ENCODE measurements at regions not wholly inside any gene's neighbourhood (a gene's known extent, or its start where the extent isn't known, plus 50 kb on each side); places are given as distances from the start of the nearest gene placed in this dataset.

- 48 to 49% methylated on average over 6 of the region's 6 CpGs for WGBS, 2 donors
- Histone ChIP-seq H3K4me3 (no peak overlapping the region), H3K4me1 (ENCODE audit: control insufficient read depth in 5 of 5, insufficient read depth in 5 of 5, low read length in 5 of 5) (peaks cover 0 to 9% (median 1%) of the 10 kb centered on the region in 5 donors), H3K9me3 (ENCODE audit: control insufficient read depth in 4 of 4, insufficient read depth in 3 of 4, low read length in 3 of 4) (no peaks in the 10 kb centered on the region), H3K27ac (ENCODE audit: low read depth in 1 of 2, low read length in 1 of 2) (no peak overlapping the region), H3K27me3 (ENCODE audit: control insufficient read depth in 3 of 3, insufficient read depth in 3 of 3, low read length in 2 of 3) (no peaks in the 10 kb centered on the region), H3K9ac (ENCODE audit: insufficient read depth in 1 of 2, low read length in 2 of 2) (no peak overlapping the region), H3K36me3 (ENCODE audit: control insufficient read depth in 4 of 4, insufficient read depth in 4 of 4, low read length in 4 of 4) (no peaks in the 10 kb centered on the region)
- TF ChIP-seq, protein P1, sequence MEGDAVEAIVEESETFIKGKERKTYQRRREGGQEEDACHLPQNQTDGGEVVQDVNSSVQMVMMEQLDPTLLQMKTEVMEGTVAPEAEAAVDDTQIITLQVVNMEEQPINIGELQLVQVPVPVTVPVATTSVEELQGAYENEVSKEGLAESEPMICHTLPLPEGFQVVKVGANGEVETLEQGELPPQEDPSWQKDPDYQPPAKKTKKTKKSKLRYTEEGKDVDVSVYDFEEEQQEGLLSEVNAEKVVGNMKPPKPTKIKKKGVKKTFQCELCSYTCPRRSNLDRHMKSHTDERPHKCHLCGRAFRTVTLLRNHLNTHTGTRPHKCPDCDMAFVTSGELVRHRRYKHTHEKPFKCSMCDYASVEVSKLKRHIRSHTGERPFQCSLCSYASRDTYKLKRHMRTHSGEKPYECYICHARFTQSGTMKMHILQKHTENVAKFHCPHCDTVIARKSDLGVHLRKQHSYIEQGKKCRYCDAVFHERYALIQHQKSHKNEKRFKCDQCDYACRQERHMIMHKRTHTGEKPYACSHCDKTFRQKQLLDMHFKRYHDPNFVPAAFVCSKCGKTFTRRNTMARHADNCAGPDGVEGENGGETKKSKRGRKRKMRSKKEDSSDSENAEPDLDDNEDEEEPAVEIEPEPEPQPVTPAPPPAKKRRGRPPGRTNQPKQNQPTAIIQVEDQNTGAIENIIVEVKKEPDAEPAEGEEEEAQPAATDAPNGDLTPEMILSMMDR (IDR thresholded peaks at IDR 0.05; ENCODE audit: control extremely low read depth, extremely low read depth): no peak
- DNase-seq (no peak), ATAC-seq (ENCODE audit: insufficient read depth, low FRiP score) (no peak)
Observed at GRCh38 chr6:25175196-25175595, 104.0 kb upstream of the CARMIL1 start.

- ATAC-seq (ENCODE audit: insufficient read depth, low FRiP score): no peak
- H3K9ac ChIP-seq (ENCODE audit: insufficient read depth in 1 of 2, low read length in 2 of 2): no peak overlapping the region
- no peaks in the 10 kb centered on the region for H3K36me3 ChIP-seq (ENCODE audit: control insufficient read depth in 4 of 4, insufficient read depth in 4 of 4, low read length in 4 of 4)
- H3K9me3 ChIP-seq (ENCODE audit: control insufficient read depth in 4 of 4, insufficient read depth in 3 of 4, low read length in 3 of 4): no peaks in the 10 kb centered on the region
- no peak overlapping the region for H3K27ac ChIP-seq (ENCODE audit: low read depth in 1 of 2, low read length in 1 of 2)
- H3K27me3 ChIP-seq (ENCODE audit: control insufficient read depth in 3 of 3, insufficient read depth in 3 of 3, low read length in 2 of 3): no peaks in the 10 kb centered on the region
- no peak for DNase-seq
- peaks cover 0 to 9% (median 1%) of the 10 kb centered on the region in 5 donors for H3K4me1 ChIP-seq (ENCODE audit: control insufficient read depth in 5 of 5, insufficient read depth in 5 of 5, low read length in 5 of 5)
- WGBS, 2 donors: 43 to 61% methylated on average over 2 of the region's 2 CpGs
- H3K4me3 ChIP-seq: no peak overlapping the region
- TF ChIP-seq, protein P1 (IDR thresholded peaks at IDR 0.05; ENCODE audit: control extremely low read depth, extremely low read depth): no peak
Observed at GRCh38 chr6:25175681-25176080, 103.5 kb upstream of the CARMIL1 start.

GRCh38 chr6:25176466-25176865 is 102.7 kb upstream of the CARMIL1 start:
- Histone ChIP-seq H3K27me3 (ENCODE audit: control insufficient read depth in 3 of 3, insufficient read depth in 3 of 3, low read length in 2 of 3) (no peaks in the 10 kb centered on the region), H3K9me3 (ENCODE audit: control insufficient read depth in 4 of 4, insufficient read depth in 3 of 4, low read length in 3 of 4) (no peaks in the 10 kb centered on the region), H3K4me1 (ENCODE audit: control insufficient read depth in 5 of 5, insufficient read depth in 5 of 5, low read length in 5 of 5) (peaks cover 0 to 9% (median 1%) of the 10 kb centered on the region in 5 donors), H3K4me3 (no peak overlapping the region), H3K27ac (ENCODE audit: low read depth in 1 of 2, low read length in 1 of 2) (no peak overlapping the region), H3K36me3 (ENCODE audit: control insufficient read depth in 4 of 4, insufficient read depth in 4 of 4, low read length in 4 of 4) (no peaks in the 10 kb centered on the region), H3K9ac (ENCODE audit: insufficient read depth in 1 of 2, low read length in 2 of 2) (no peak overlapping the region)
- ATAC-seq (ENCODE audit: insufficient read depth, low FRiP score): no peak
- TF ChIP-seq, protein P1 (IDR thresholded peaks at IDR 0.05; ENCODE audit: control extremely low read depth, extremely low read depth): no peak
- no peak for DNase-seq

DNA sequence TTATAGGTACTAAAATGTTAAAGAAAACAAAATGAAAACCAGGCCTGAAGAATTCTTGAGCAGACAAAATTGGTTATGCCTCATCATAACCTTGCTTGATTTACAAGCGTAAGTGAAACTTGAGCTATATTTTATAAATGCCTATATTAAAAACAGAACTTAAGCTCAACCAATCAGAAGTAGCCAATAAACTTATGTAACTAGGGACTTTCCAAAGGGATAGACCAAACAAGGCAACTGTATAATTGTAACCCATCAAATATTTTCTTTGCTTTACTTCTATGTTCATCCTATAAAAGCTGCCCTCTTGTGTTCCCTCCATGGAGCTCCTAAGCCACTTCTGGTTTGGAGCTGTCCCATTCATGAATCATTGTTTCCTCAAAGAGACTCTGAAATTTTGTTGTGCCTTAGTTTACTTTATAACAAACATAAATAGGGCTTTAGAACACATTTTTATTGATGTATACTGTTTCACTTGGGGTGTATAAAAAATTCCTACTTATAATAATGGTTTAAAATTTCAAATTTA is 101.6 kb upstream of the CARMIL1 start:
- ATAC-seq (ENCODE audit: insufficient read depth, low FRiP score): no peak

More for the DNA sequence above, 101.6 kb upstream of the CARMIL1 start:
- H3K27me3 ChIP-seq (ENCODE audit: control insufficient read depth in 3 of 3, insufficient read depth in 3 of 3, low read length in 2 of 3): no peaks in the 10 kb centered on the region
- WGBS, 2 donors: 94 to 100% methylated on average over 1 of the region's 1 CpG
- DNase-seq: no peak
- no peaks in the 10 kb centered on the region for H3K9me3 ChIP-seq (ENCODE audit: control insufficient read depth in 4 of 4, insufficient read depth in 3 of 4, low read length in 3 of 4)
- H3K9ac ChIP-seq (ENCODE audit: insufficient read depth in 1 of 2, low read length in 2 of 2): no peak overlapping the region
- TF ChIP-seq, protein P1 (IDR thresholded peaks at IDR 0.05; ENCODE audit: control extremely low read depth, extremely low read depth): no peak
- no peak overlapping the region for H3K4me3 ChIP-seq
- no peak overlapping the region for H3K27ac ChIP-seq (ENCODE audit: low read depth in 1 of 2, low read length in 1 of 2)
- H3K4me1 ChIP-seq (ENCODE audit: control insufficient read depth in 5 of 5, insufficient read depth in 5 of 5, low read length in 5 of 5): peaks cover 0 to 9% (median 1%) of the 10 kb centered on the region in 5 donors
- H3K36me3 ChIP-seq (ENCODE audit: control insufficient read depth in 4 of 4, insufficient read depth in 4 of 4, low read length in 4 of 4): no peaks in the 10 kb centered on the region

Measured in lung (tissue), 11 donors.